Dermis microvascular lymphatic vessel endothelial cell (primary cell): ENCODE measurements at regions not wholly inside any gene's neighbourhood (a gene's known extent, or its start where the extent isn't known, plus 50 kb on each side); places are given as distances from the start of the nearest gene placed in this dataset.

Experiments used
- DNase-seq, 2 donors: peaks; one replicate each; pipeline versions ENCODE4 v3.0.0 to v3.0.0-alpha.2; 2010; ENCODE audit warnings: low read depth in 2 of 2

- DNase-seq, result no peak
Observed at GRCh38 chr5:26232706-26233105, 805.7 kb downstream of the CDH9 start.

GRCh38 chr5:26231316-26231715, 807.1 kb downstream of the CDH9 start:
- DNase-seq, result no peak

GRCh38 chr5:26229848-26230247, 808.5 kb downstream of the CDH9 start:
- no peak for DNase-seq

GRCh38 chr5:26227245-26227644, 811.1 kb downstream of the CDH9 start:
- DNase-seq, result no peak

- DNase-seq, result no peak
Observed at GRCh38 chr5:26205121-26205520, 833.3 kb downstream of the CDH9 start.

- no peak for DNase-seq
Observed at GRCh38 chr5:26193626-26194025, 844.8 kb downstream of the CDH9 start.

GRCh38 chr5:26192486-26192885, 845.9 kb downstream of the CDH9 start:
- DNase-seq, result no peak

GRCh38 chr5:26181582-26181981, 856.8 kb downstream of the CDH9 start:
- no peak for DNase-seq

GRCh38 chr5:26148569-26149107, 889.7 kb downstream of the CDH9 start:
- DNase-seq, result no peak

GRCh38 chr5:26143259-26143658, 895.1 kb downstream of the CDH9 start:
- no peak for DNase-seq

- DNase-seq, result peak in 1 of 2 donors; percentile 0
Observed at GRCh38 chr5:26121338-26121737, 917.0 kb downstream of the CDH9 start.

- no peak for DNase-seq
Observed at GRCh38 chr5:26104175-26104574, 934.2 kb downstream of the CDH9 start.

- DNase-seq, result no peak
Observed at GRCh38 chr5:26060212-26060611, 978.2 kb downstream of the CDH9 start.

- no peak for DNase-seq
Observed at GRCh38 chr5:26054594-26054993, 983.8 kb downstream of the CDH9 start.

- no peak for DNase-seq
Observed at GRCh38 chr5:26034813-26035212, 1003.6 kb downstream of the CDH9 start.

GRCh38 chr5:26031481-26031880, 1006.9 kb downstream of the CDH9 start:
- no peak for DNase-seq

GRCh38 chr5:26026044-26026443, 1012.3 kb downstream of the CDH9 start:
- no peak for DNase-seq

GRCh38 chr5:26024774-26025173, 1013.6 kb downstream of the CDH9 start:
- DNase-seq, result no peak

- DNase-seq, result no peak
Observed at GRCh38 chr5:26023361-26023760, 1015.0 kb downstream of the CDH9 start.

- no peak for DNase-seq
Observed at GRCh38 chr5:26014206-26014605, 1024.2 kb downstream of the CDH9 start.

- DNase-seq, result no peak
Observed at GRCh38 chr5:26012078-26012477, 1026.3 kb downstream of the CDH9 start.

GRCh38 chr5:26009742-26010141, 1028.6 kb downstream of the CDH9 start:
- DNase-seq, result no peak

- no peak for DNase-seq
Observed at GRCh38 chr5:26003966-26004365, 1034.4 kb downstream of the CDH9 start.

GRCh38 chr5:25995209-25995608, 1043.2 kb downstream of the CDH9 start:
- DNase-seq, result no peak
